OCI-LY1 (cell line): ENCODE measurements at regions not wholly inside any gene's neighbourhood (a gene's known extent, or its start where the extent isn't known, plus 50 kb on each side); places are given as distances from the start of the nearest gene placed in this dataset.
"Not testable (repeated sequence)": the region's sequence is repeated elsewhere in the genome, so short reads cannot be mapped to it uniquely, and the experiment has no call there.

Experiments used
- H2AFZ ChIP-seq: fragments of 200-600 bp; sonication (generic), shearing (Covaris generic); 2 replicates; pipeline ENCODE4 v1.6.0; 2014; ENCODE audit warnings: antibody characterized with exemption, mild to moderate bottlenecking, low read length
- H3F3A ChIP-seq: fragments of 200-600 bp; sonication (generic), shearing (Covaris generic); 2 replicates; pipeline ENCODE4 v1.6.0; 2014; ENCODE audit warnings: mild to moderate bottlenecking, antibody characterized with exemption, low read length, moderate library complexity; ENCODE audit not compliant: insufficient read depth
- H3K27ac ChIP-seq: fragments of 200-600 bp; sonication (generic); 2 replicates; pipeline ENCODE4 v1.5.1; 2014; ENCODE audit warnings: low read length, mixed run types, mild to moderate bottlenecking, low read depth; ENCODE audit not compliant: poor library complexity, severe bottlenecking
- H3K27me3 ChIP-seq: fragments of 200-600 bp; sonication (generic); 2 replicates; pipeline ENCODE4 v1.6.0; 2014; ENCODE audit warnings: antibody characterized with exemption, mild to moderate bottlenecking, low read length, moderate library complexity; ENCODE audit not compliant: insufficient read depth
- H3K36me3 ChIP-seq: fragments of 200-600 bp; sonication (generic); 2 replicates; pipeline ENCODE4 v1.6.1; 2014; ENCODE audit warnings: mild to moderate bottlenecking, antibody characterized with exemption, low read length, moderate library complexity, mixed read lengths; ENCODE audit not compliant: insufficient read depth
- H3K4me1 ChIP-seq: fragments of 200-600 bp; sonication (generic); 2 replicates; pipeline ENCODE4 v1.5.1; 2014; ENCODE audit warnings: mild to moderate bottlenecking, low read length, moderate library complexity; ENCODE audit not compliant: insufficient read depth, severe bottlenecking
- H3K4me2 ChIP-seq: fragments of 200-600 bp; sonication (generic), shearing (Covaris generic); 2 replicates; pipeline ENCODE4 v1.6.1; 2014; ENCODE audit warnings: low read length
- H3K4me3 ChIP-seq: fragments of 200-600 bp; sonication (generic); 2 replicates; pipeline ENCODE4 v1.5.1; 2014; ENCODE audit warnings: low read length, low read depth, mild to moderate bottlenecking, mixed read lengths; ENCODE audit not compliant: poor library complexity, severe bottlenecking
- H3K79me2 ChIP-seq: fragments of 200-600 bp; shearing (Covaris generic); 2 replicates; pipeline ENCODE4 v1.6.1; 2016; ENCODE audit warnings: mixed run types, low read length, mixed read lengths; ENCODE audit not compliant: insufficient read depth
- H3K9ac ChIP-seq: fragments of 200-600 bp; sonication (generic), shearing (Covaris generic); 2 replicates; pipeline ENCODE4 v1.6.1; 2014; ENCODE audit warnings: mild to moderate bottlenecking, low read length, mixed read lengths
- H3K9me2 ChIP-seq: fragments of 200-600 bp; sonication (generic), shearing (Covaris generic); 2 replicates; pipeline ENCODE4 v1.6.1; 2014; ENCODE audit warnings: low read depth, mild to moderate bottlenecking, low read length, mixed read lengths
- H3K9me3 ChIP-seq: fragments of 200-600 bp; shearing (Covaris generic); 2 replicates; pipeline ENCODE4 v1.6.1; 2014; ENCODE audit warnings: low read length, mixed read lengths
- H4K20me1 ChIP-seq: fragments of 200-600 bp; sonication (generic), shearing (Covaris generic); 2 replicates; pipeline ENCODE4 v1.6.0; 2016; ENCODE audit warnings: mild to moderate bottlenecking, low read length; ENCODE audit not compliant: insufficient read depth
- CTCF ChIP-seq: fragments of 200-600 bp; sonication (generic), shearing (Covaris generic); IDR thresholded peaks from 2 replicates; pipeline ENCODE4 v1.5.1; 2017; ENCODE audit warnings: mild to moderate bottlenecking, antibody characterized with exemption, low read length, moderate library complexity, mixed read lengths
- EZH2 ChIP-seq: fragments of 200-600 bp; sonication (generic), shearing (Covaris generic); IDR thresholded peaks from 2 replicates; pipeline ENCODE4 v1.8.0; 2017; ENCODE audit warnings: borderline replicate concordance, mixed run types, mild to moderate bottlenecking, antibody characterized with exemption, low read length, moderate library complexity, mixed read lengths

GRCh38 chr1:192880231-192880630 lies 71.4 kb downstream of the RGS2 start:
- Histone ChIP-seq H3K9ac (no peak overlapping the region), H3K4me3 (no peak overlapping the region), H4K20me1 (no peaks in the 10 kb centered on the region), H2AFZ (no peak overlapping the region), H3K9me3 (no peaks in the 10 kb centered on the region), H3K36me3 (no peaks in the 10 kb centered on the region), H3K27me3 (no peaks in the 10 kb centered on the region), H3K4me2 (no peak overlapping the region), H3K79me2 (no peaks in the 10 kb centered on the region), H3K9me2 (no peaks in the 10 kb centered on the region), H3K27ac (no peak overlapping the region), H3K4me1 (no peaks in the 10 kb centered on the region), H3F3A (no peaks in the 10 kb centered on the region)
- TF ChIP-seq CTCF (no peak), EZH2 (no peak)

DNA sequence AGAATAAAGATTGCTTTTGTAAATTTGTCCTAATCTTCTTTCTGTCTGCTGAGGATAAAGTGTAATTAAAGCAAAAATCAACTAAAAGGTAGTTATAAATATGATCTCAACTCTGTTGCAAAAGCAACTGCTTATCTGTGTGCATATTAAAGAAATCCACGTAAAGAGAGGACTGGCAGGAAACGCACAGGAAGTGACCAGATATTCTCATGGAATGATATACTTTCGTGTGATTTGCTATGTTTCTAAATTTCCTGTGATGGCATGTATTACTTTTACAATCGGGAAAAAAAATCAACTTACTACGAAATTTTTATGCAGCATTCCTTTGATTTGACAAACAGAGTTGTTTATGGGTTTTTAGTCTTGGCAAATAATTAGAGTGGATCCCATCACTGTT lies 75.4 kb downstream of the RGS2 start:
- no peaks in the 10 kb centered on the region for H3F3A ChIP-seq
- no peak overlapping the region for H3K9ac ChIP-seq
- no peaks in the 10 kb centered on the region for H4K20me1 ChIP-seq
- no peaks in the 10 kb centered on the region for H3K27me3 ChIP-seq
- H3K27ac ChIP-seq, result no peak overlapping the region
- no peaks in the 10 kb centered on the region for H3K9me3 ChIP-seq
- H3K79me2 ChIP-seq, result no peaks in the 10 kb centered on the region
- H3K4me3 ChIP-seq, result no peak overlapping the region
- no peaks in the 10 kb centered on the region for H3K9me2 ChIP-seq
- H3K4me2 ChIP-seq, result no peak overlapping the region
- H3K36me3 ChIP-seq, result no peaks in the 10 kb centered on the region
- no peaks in the 10 kb centered on the region for H3K4me1 ChIP-seq
- no peak for TF ChIP-seq EZH2
- TF ChIP-seq CTCF, result no peak
- no peak overlapping the region for H2AFZ ChIP-seq

- H3K79me2 ChIP-seq, H3K9ac ChIP-seq, H3K4me3 ChIP-seq, H3K9me2 ChIP-seq, H3K4me2 ChIP-seq, H3K27ac ChIP-seq, H3K4me1 ChIP-seq, H2AFZ ChIP-seq, H4K20me1 ChIP-seq, H3K27me3 ChIP-seq, H3K36me3 ChIP-seq, H3K9me3 ChIP-seq, H3F3A ChIP-seq: not testable (repeated sequence)
These were observed 76.5 kb downstream of the RGS2 start for GRCh38 chr1:192885387-192885786.

- Histone ChIP-seq H3K9me3 (no peaks in the 10 kb centered on the region), H3K4me3 (no peak overlapping the region)
- TF ChIP-seq EZH2 (no peak), CTCF (no peak)
These were observed 78.6 kb downstream of the RGS2 start for GRCh38 chr1:192887426-192887825.

More at GRCh38 chr1:192887426-192887825, 78.6 kb downstream of the RGS2 start:
- no peaks in the 10 kb centered on the region for H3F3A ChIP-seq
- H3K4me2 ChIP-seq, result no peak overlapping the region
- H2AFZ ChIP-seq, result no peak overlapping the region
- H4K20me1 ChIP-seq, result no peaks in the 10 kb centered on the region
- no peaks in the 10 kb centered on the region for H3K9me2 ChIP-seq
- no peaks in the 10 kb centered on the region for H3K79me2 ChIP-seq
- no peaks in the 10 kb centered on the region for H3K36me3 ChIP-seq
- no peaks in the 10 kb centered on the region for H3K4me1 ChIP-seq
- H3K9ac ChIP-seq, result no peak overlapping the region
- H3K27me3 ChIP-seq, result no peaks in the 10 kb centered on the region; the same call in 1 of the 2 replicates
- H3K27ac ChIP-seq, result no peak overlapping the region
